ENCODE measurements at regions not wholly inside any gene's neighbourhood (a gene's known extent, or its start where the extent isn't known, plus 50 kb on each side); places are given as distances from the start of the nearest gene placed in this dataset.

DNA sequence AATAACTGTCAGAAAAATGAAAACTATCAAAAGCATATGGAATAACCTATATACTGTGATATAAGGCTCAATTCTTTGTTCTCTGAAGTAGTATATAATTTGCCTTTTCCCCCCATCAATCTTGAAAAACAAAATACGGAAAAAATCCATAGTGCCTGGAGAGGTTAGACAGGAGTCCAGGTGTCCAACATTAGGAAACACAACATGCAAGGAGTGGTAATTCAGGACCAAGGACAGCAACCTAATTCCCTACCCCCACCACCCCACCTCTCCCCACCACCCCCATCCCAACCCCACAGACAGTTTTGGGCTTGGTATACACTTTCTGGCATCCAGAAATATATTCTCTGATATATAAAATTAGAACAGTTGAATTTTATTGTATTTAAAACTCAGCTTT is 55.1 kb upstream of the SLC25A26 start:
- WGBS, 2 experiments (ENCODE audit: low coverage in 1 of 2, low lambda C conversion rate in 2 of 2, missing lambda C conversion rate in 2 of 2) = 0 to 3% methylated on average over 1 of the region's 1 CpG
- H3F3A ChIP-seq (ENCODE audit: insufficient read depth) = no peaks in the 10 kb centered on the region

DNA sequence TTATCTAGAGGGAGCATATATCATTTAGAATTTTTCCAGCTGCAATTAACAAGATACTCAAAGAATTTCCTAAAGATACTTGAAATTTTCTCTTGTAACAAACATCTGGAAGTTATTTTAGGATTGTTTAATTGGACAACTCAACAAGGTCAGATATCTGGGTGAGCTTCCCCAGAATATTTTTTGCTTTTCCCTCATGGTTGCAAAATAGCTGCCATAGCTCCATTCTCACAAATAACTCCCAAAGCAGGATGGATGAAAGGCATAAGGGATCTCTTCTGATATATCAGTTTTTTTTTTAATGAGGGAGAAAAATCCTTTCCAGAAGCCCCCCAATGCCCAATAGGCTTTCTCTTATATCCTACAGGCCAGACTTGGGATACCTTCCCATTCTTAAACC is 56.6 kb upstream of the SLC25A26 start:
- no peak for TF ChIP-seq EZH2phosphoT487 (IDR thresholded peaks at IDR 0.05; ENCODE audit: insufficient read depth, low read depth)
- TF ChIP-seq EZH2 (IDR thresholded peaks at IDR 0.05; ENCODE audit: insufficient read depth, poor library complexity, severe bottlenecking) = no peak
- H3F3A ChIP-seq (ENCODE audit: insufficient read depth) = no peaks in the 10 kb centered on the region
- H2AFZ ChIP-seq = no peak overlapping the region
- H3K36me3 ChIP-seq (ENCODE audit: low read depth) = no peaks in the 10 kb centered on the region
- H3K9me3 ChIP-seq (ENCODE audit: low read depth) = no peaks in the 10 kb centered on the region
- no peaks in the 10 kb centered on the region for H4K20me1 ChIP-seq (ENCODE audit: insufficient read depth)
- H3K27me3 ChIP-seq (replicated peaks; ENCODE audit: insufficient read depth) = peaks cover 6% of the 10 kb centered on the region
- no peaks in the 10 kb centered on the region for H3K9me2 ChIP-seq (ENCODE audit: insufficient read depth)
- H3K4me3 ChIP-seq = no peak overlapping the region
- no peak for DNase-seq
- in situ Hi-C loops (cut with MboI) = no loop called here
- no peaks in the 10 kb centered on the region for H3K4me1 ChIP-seq (ENCODE audit: insufficient read depth)
- no peak overlapping the region for H3K27ac ChIP-seq
- no peaks in the 10 kb centered on the region for H3K79me2 ChIP-seq (ENCODE audit: insufficient read depth)
- H3K9ac ChIP-seq = no peak overlapping the region
- H3K4me2 ChIP-seq (ENCODE audit: unreplicated experiment) = no peak overlapping the region

More for the DNA sequence above, 55.1 kb upstream of the SLC25A26 start:
- Histone ChIP-seq H3K4me1 (ENCODE audit: insufficient read depth) (no peaks in the 10 kb centered on the region), H3K27me3 (replicated peaks; ENCODE audit: insufficient read depth) (peaks cover 12% of the 10 kb centered on the region), H3K4me2 (ENCODE audit: unreplicated experiment) (no peak overlapping the region), H3K9me3 (ENCODE audit: low read depth) (no peaks in the 10 kb centered on the region), H4K20me1 (ENCODE audit: insufficient read depth) (no peaks in the 10 kb centered on the region), H3K27ac (no peak overlapping the region), H2AFZ (no peak overlapping the region), H3K9me2 (ENCODE audit: insufficient read depth) (no peaks in the 10 kb centered on the region), H3K9ac (no peak overlapping the region), H3K4me3 (no peak overlapping the region), H3K79me2 (ENCODE audit: insufficient read depth) (no peaks in the 10 kb centered on the region), H3K36me3 (ENCODE audit: low read depth) (no peaks in the 10 kb centered on the region)
- in situ Hi-C loops (cut with MboI) = no loop called here
- no peak for DNase-seq
- TF ChIP-seq EZH2 (IDR thresholded peaks at IDR 0.05; ENCODE audit: insufficient read depth, poor library complexity, severe bottlenecking) = no peak
- TF ChIP-seq EZH2phosphoT487 (IDR thresholded peaks at IDR 0.05; ENCODE audit: insufficient read depth, low read depth) = no peak

DNA sequence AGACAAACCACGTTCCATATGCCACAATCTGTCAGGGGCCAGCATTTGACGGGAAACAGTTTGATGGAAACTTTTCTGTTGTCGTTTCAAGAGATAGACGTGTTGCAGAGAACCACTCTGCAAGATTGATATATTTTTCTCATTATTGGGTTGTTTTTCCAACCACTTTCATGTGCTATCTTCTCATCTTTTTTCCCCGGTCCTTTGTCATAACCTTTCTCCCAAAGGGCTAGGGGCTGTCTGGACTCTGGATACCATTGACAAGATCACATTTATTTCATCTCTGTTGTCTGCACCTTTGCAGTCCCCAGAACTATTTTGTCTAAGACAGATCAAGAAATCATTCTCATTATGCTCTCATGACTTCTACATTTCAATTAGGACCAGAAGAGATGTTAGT is 57.6 kb upstream of the SLC25A26 start:
- no peak overlapping the region for H3K9ac ChIP-seq
- peaks cover 2% of the 10 kb centered on the region for H3K27me3 ChIP-seq (replicated peaks; ENCODE audit: insufficient read depth)
- H4K20me1 ChIP-seq (ENCODE audit: insufficient read depth) = no peaks in the 10 kb centered on the region
- no peaks in the 10 kb centered on the region for H3K9me3 ChIP-seq (ENCODE audit: low read depth)
- H3K79me2 ChIP-seq (ENCODE audit: insufficient read depth) = no peaks in the 10 kb centered on the region
- no peak for DNase-seq
- H3F3A ChIP-seq (ENCODE audit: insufficient read depth) = no peaks in the 10 kb centered on the region
- no peak for TF ChIP-seq EZH2 (IDR thresholded peaks at IDR 0.05; ENCODE audit: insufficient read depth, poor library complexity, severe bottlenecking)
- no peak for TF ChIP-seq EZH2phosphoT487 (IDR thresholded peaks at IDR 0.05; ENCODE audit: insufficient read depth, low read depth)
- H3K4me2 ChIP-seq (ENCODE audit: unreplicated experiment) = no peak overlapping the region
- no peak overlapping the region for H2AFZ ChIP-seq
- no peak overlapping the region for H3K4me3 ChIP-seq
- 40 to 42% methylated on average over 5 of the region's 5 CpGs for WGBS, 2 experiments (ENCODE audit: low coverage in 1 of 2, low lambda C conversion rate in 2 of 2, missing lambda C conversion rate in 2 of 2)
- H3K9me2 ChIP-seq (ENCODE audit: insufficient read depth) = no peaks in the 10 kb centered on the region
- no peaks in the 10 kb centered on the region for H3K36me3 ChIP-seq (ENCODE audit: low read depth)
- in situ Hi-C loops (cut with MboI) = no loop called here
- H3K4me1 ChIP-seq (ENCODE audit: insufficient read depth) = no peaks in the 10 kb centered on the region
- H3K27ac ChIP-seq = no peak overlapping the region

DNA sequence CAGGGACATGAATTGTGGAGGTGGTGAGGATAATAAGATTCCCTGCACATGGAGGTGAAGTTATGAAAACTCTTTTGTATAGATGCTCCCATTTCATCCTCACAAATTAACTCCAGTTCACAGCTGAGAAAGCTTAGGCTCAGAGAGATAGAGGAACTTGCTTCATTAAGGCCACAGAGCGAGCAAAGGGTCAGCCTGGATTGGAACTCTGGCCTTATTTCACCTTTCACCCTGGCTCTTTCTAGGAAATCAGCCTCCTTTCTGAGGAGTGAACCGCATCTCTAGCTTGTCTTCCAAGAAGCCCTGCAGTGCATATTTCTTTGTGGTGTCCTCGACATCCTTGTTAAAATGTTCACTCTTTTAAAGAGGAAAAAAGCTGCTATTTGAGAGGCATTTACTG is 58.0 kb upstream of the SLC25A26 start:
- H3K4me1 ChIP-seq (ENCODE audit: insufficient read depth) = no peaks in the 10 kb centered on the region
- no peak overlapping the region for H3K4me2 ChIP-seq (ENCODE audit: unreplicated experiment)
- H3K9me2 ChIP-seq (ENCODE audit: insufficient read depth) = no peaks in the 10 kb centered on the region
- DNase-seq = no peak
- no peaks in the 10 kb centered on the region for H3F3A ChIP-seq (ENCODE audit: insufficient read depth)
- WGBS, 2 experiments (ENCODE audit: low coverage in 1 of 2, low lambda C conversion rate in 2 of 2, missing lambda C conversion rate in 2 of 2) = 43% methylated on average over 3 of the region's 3 CpGs
- H3K36me3 ChIP-seq (ENCODE audit: low read depth) = no peaks in the 10 kb centered on the region
- no peaks in the 10 kb centered on the region for H3K9me3 ChIP-seq (ENCODE audit: low read depth)
- H3K4me3 ChIP-seq = no peak overlapping the region
- no peaks in the 10 kb centered on the region for H3K27me3 ChIP-seq (replicated peaks; ENCODE audit: insufficient read depth)
- H3K79me2 ChIP-seq (ENCODE audit: insufficient read depth) = no peaks in the 10 kb centered on the region
- in situ Hi-C loops (cut with MboI) = no loop called here
- no peak overlapping the region for H2AFZ ChIP-seq
- no peaks in the 10 kb centered on the region for H4K20me1 ChIP-seq (ENCODE audit: insufficient read depth)
- no peak for TF ChIP-seq EZH2phosphoT487 (IDR thresholded peaks at IDR 0.05; ENCODE audit: insufficient read depth, low read depth)
- no peak for TF ChIP-seq EZH2 (IDR thresholded peaks at IDR 0.05; ENCODE audit: insufficient read depth, poor library complexity, severe bottlenecking)
- H3K9ac ChIP-seq = no peak overlapping the region
- H3K27ac ChIP-seq = no peak overlapping the region

Data from GM23248 (cell line).